Endothelial cell of umbilical vein (primary cell): ENCODE measurements at regions not wholly inside any gene's neighbourhood (a gene's known extent, or its start where the extent isn't known, plus 50 kb on each side); places are given as distances from the start of the nearest gene placed in this dataset.

Experiments
- BruUV-seq: library from RNA; stranded (reverse); fragments of 400-500 nt; replicated peaks from 2 replicates; lab custom pipeline; 2021; lab: Mats Ljungman, UMichigan
- CTCF ChIA-PET: fragments of 300-600, 350-600 bp; sonication (Branson Sonifier 250); formaldehyde crosslinking; loops from one replicate; lab custom pipeline; 2021; ENCODE audit warnings: antibody characterized with exemption, inconsistent platforms; lab: Charles Lee
- POLR2A ChIA-PET: fragments of 300-600, 350-600 bp; sonication (Branson Sonifier 250); formaldehyde crosslinking; loops from one replicate; lab custom pipeline; 2021; ENCODE audit warnings: antibody characterized with exemption, inconsistent platforms; lab: Charles Lee
- DNase-seq: peaks from one replicate; pipeline ENCODE4 v3.0.0-alpha.2; 2011; ENCODE audit warnings: low read depth, low spot score
- FAIRE-seq: peaks from 2 replicates; lab custom pipeline; 2011; peaks lifted over from hg19 to GRCh38; lab: Jason Lieb, UNC
- H2AFZ ChIP-seq: 2 replicates; pipeline ENCODE4 v1.6.0; 2012; ENCODE audit warnings: low read depth, low read length, control low read depth, inconsistent platforms
- H3K27ac ChIP-seq: 2 replicates; pipeline ENCODE4 v1.5.1; 2011; ENCODE audit warnings: low read depth, mild to moderate bottlenecking, control low read depth, low read length, moderate library complexity; ENCODE audit not compliant: insufficient read depth
- H3K27me3 ChIP-seq, 2 experiments: 2 replicates each; pipeline versions ENCODE4 v1.6.0 to v1.6.1; 2011; ENCODE audit warnings: low read length in 2 of 2, mixed read lengths in 1 of 2; ENCODE audit not compliant: control insufficient read depth in 2 of 2, insufficient read depth in 2 of 2
- H3K36me3 ChIP-seq, 2 experiments: 2 replicates in 1 of 2; 3 replicates in 1 of 2; pipeline ENCODE4 v1.5.1; 2011; ENCODE audit warnings: low read length in 2 of 2, mild to moderate bottlenecking in 1 of 2, moderate library complexity in 1 of 2; ENCODE audit not compliant: control insufficient read depth in 2 of 2, insufficient read depth in 2 of 2; ENCODE audit errors: extremely low read depth in 1 of 2
- H3K4me1 ChIP-seq: 3 replicates; pipeline ENCODE4 v1.5.1; 2011; ENCODE audit warnings: mild to moderate bottlenecking, low read length; ENCODE audit not compliant: control insufficient read depth, insufficient read depth; ENCODE audit errors: extremely low read depth
- H3K4me2 ChIP-seq: 2 replicates; pipeline ENCODE4 v1.6.1; 2011; ENCODE audit warnings: low read length, control low read depth, mixed read lengths; ENCODE audit not compliant: insufficient read depth
- H3K4me3 ChIP-seq, 3 experiments: fragments of 200-600 bp in 1 of 3; sonication (generic), shearing (Covaris generic) in 1 of 3; replicated peaks in 1 of 3; 2 replicates each; pipeline ENCODE4 v1.5.1; 2011 to 2016; ENCODE audit warnings: control low read depth in 3 of 3, low read length in 3 of 3, mild to moderate bottlenecking in 2 of 3, inconsistent platforms in 1 of 3, low read depth in 1 of 3, moderate library complexity in 1 of 3; ENCODE audit not compliant: insufficient read depth in 1 of 3
- H3K79me2 ChIP-seq: 2 replicates; pipeline ENCODE4 v1.6.0; 2012; ENCODE audit warnings: low read length, inconsistent platforms; ENCODE audit not compliant: control insufficient read depth, insufficient read depth
- H3K9ac ChIP-seq: replicated peaks from 2 replicates; pipeline ENCODE3; 2011; ENCODE audit warnings: low read length, control low read depth; ENCODE audit not compliant: insufficient read depth; ENCODE audit errors: extremely low read depth
- H3K9me1 ChIP-seq: replicated peaks from 3 replicates; pipeline ENCODE4 v1.6.0; 2011; ENCODE audit warnings: mild to moderate bottlenecking, low read length; ENCODE audit not compliant: control insufficient read depth, insufficient read depth; ENCODE audit errors: extremely low read depth
- H3K9me3 ChIP-seq: replicated peaks from 2 replicates; pipeline ENCODE4 v1.5.1; 2012; ENCODE audit warnings: low read length, inconsistent platforms; ENCODE audit not compliant: control insufficient read depth, insufficient read depth
- H4K20me1 ChIP-seq: replicated peaks from 2 replicates; pipeline ENCODE3; 2011; ENCODE audit warnings: mild to moderate bottlenecking, low read length; ENCODE audit not compliant: control insufficient read depth, insufficient read depth; ENCODE audit errors: extremely low read depth
- CTCF ChIP-seq, 2 donors: IDR thresholded peaks; 1 replicate in 1 of 2; 2 replicates in 1 of 2; pipeline ENCODE4 v1.5.1; 2011; ENCODE audit warnings: low read length in 2 of 2, mild to moderate bottlenecking in 2 of 2, moderate library complexity in 2 of 2, control low read depth in 1 of 2, inconsistent platforms in 1 of 2, low read depth in 1 of 2; ENCODE audit not compliant: insufficient read depth in 1 of 2; ENCODE audit errors: extremely low read depth in 1 of 2
- EZH2 ChIP-seq: IDR thresholded peaks from 2 replicates; pipeline ENCODE4 v1.6.1; 2012; ENCODE audit warnings: borderline replicate concordance, low read depth, mild to moderate bottlenecking, moderate library complexity, low read length, inconsistent platforms; ENCODE audit not compliant: severe bottlenecking
- FOS ChIP-seq: IDR thresholded peaks from 2 replicates; pipeline ENCODE4 v1.6.1; 2011; ENCODE audit warnings: mild to moderate bottlenecking, low read length, moderate library complexity, borderline replicate concordance; ENCODE audit not compliant: insufficient read depth
- GATA2 ChIP-seq: IDR thresholded peaks from 2 replicates; pipeline ENCODE4 v1.7.0; 2011; ENCODE audit warnings: low read depth, mild to moderate bottlenecking, moderate library complexity, mixed read lengths, low read length; ENCODE audit not compliant: insufficient read length, insufficient read depth
- JUN ChIP-seq: IDR thresholded peaks from 2 replicates; pipeline ENCODE4 v1.6.1; 2011; ENCODE audit warnings: borderline replicate concordance, low read depth; ENCODE audit not compliant: insufficient read length, insufficient read depth
- MAX ChIP-seq: IDR thresholded peaks from 2 replicates; pipeline ENCODE4 v1.6.1; 2011; ENCODE audit not compliant: insufficient read depth, insufficient read length
- MYC ChIP-seq: IDR thresholded peaks from one replicate; pipeline ENCODE4 v1.6.1; 2011; ENCODE audit warnings: mild to moderate bottlenecking, low read depth, low read length
- POLR2A ChIP-seq: IDR thresholded peaks from 2 replicates; pipeline ENCODE4 v1.6.1; 2012; ENCODE audit warnings: low read depth, mild to moderate bottlenecking, control low read depth, low read length
- POLR2AphosphoS5 ChIP-seq: IDR thresholded peaks from 2 replicates; pipeline ENCODE4 v1.6.1; 2012; ENCODE audit warnings: low read depth, mild to moderate bottlenecking, control low read depth, low read length, moderate library complexity; ENCODE audit not compliant: insufficient read depth
- dilution Hi-C: fragments of 300-500 bp; cut with MboI; formaldehyde crosslinking; loops from one replicate; pipeline ENCODE4 v1.15.0; 2019; ENCODE audit warnings: low sequenced_read_pairs; ENCODE audit not compliant: extremely low pct_ligation_motif_present
- intact Hi-C: fragments of 100-400 bp; cut with micrococcal nuclease; formaldehyde crosslinking; loops from one replicate; pipeline ENCODE4 v1.10.0; 2022

DNA sequence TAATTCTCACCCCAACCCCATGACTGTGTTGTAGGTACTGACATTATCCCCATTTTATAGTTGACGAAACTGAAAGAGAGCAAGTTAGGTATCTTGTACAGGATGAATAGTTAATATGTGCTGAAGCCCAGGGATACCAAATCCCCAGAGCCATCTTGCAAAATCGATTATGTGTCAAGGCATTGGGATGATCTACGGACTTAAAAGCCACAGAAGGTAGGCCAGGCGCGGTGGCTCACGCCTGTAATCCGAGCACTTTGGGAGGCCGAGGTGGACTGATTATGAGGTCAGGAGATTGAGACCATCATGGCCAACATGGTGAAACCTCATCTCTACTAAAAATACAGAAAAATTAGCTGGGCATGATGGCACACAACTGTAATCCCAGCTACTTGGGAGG lies 242.4 kb upstream of the RHOBTB1 start:
- intact Hi-C loops (no loop called here), dilution Hi-C loops (no loop called here)
- H3K79me2 ChIP-seq = no peaks in the 10 kb centered on the region

More for the DNA sequence above, 242.4 kb upstream of the RHOBTB1 start:
- ChIA-PET POLR2A (no interaction called here), CTCF (no interaction called here)
- Histone ChIP-seq H3K27ac (no peak overlapping the region), H2AFZ (no peak overlapping the region), H3K27me3 (no peaks in the 10 kb centered on the region), H3K9me1 (no peaks in the 10 kb centered on the region), H3K4me2 (no peak overlapping the region), H4K20me1 (no peaks in the 10 kb centered on the region), H3K4me3 (no peak overlapping the region), H3K9ac (no peak overlapping the region), H3K36me3 (no peaks in the 10 kb centered on the region), H3K9me3 (no peaks in the 10 kb centered on the region), H3K4me1 (no peaks in the 10 kb centered on the region)
- no peak for FAIRE-seq
- no TSS peak for BruUV-seq
- DNase-seq = no peak
- TF ChIP-seq GATA2 (no peak), CTCF (IDR thresholded peaks at IDR 0.05; ENCODE audit: extremely low read depth in 1 of 2, insufficient read depth in 1 of 2, low read depth in 1 of 2, low read length in 2 of 2) (no peak), FOS (no peak), MYC (no peak), POLR2A (no peak), POLR2AphosphoS5 (no peak), MAX (no peak), JUN (no peak), EZH2 (no peak)
